HL-60 (cell line): ENCODE measurements at regions not wholly inside any gene's neighbourhood (a gene's known extent, or its start where the extent isn't known, plus 50 kb on each side); places are given as distances from the start of the nearest gene placed in this dataset.

Experiments used
- CTCF ChIP-seq: IDR thresholded peaks from one replicate; pipeline ENCODE4 v1.5.1; 2011; ENCODE audit warnings: low read length, control low read depth, inconsistent platforms; ENCODE audit not compliant: insufficient read depth
- GABPA ChIP-seq: IDR thresholded peaks from 2 replicates; pipeline ENCODE4 v1.6.1; 2012; ENCODE audit warnings: low read depth

GRCh38 chr2:120574620-120575019 is 161.0 kb upstream of the GLI2 start:
- TF ChIP-seq CTCF (no peak), GABPA (no peak)
